HG02759 (cell line): ENCODE measurements at regions not wholly inside any gene's neighbourhood (a gene's known extent, or its start where the extent isn't known, plus 50 kb on each side); places are given as distances from the start of the nearest gene placed in this dataset.
"Not testable (repeated sequence)": the region's sequence is repeated elsewhere in the genome, so short reads cannot be mapped to it uniquely, and the experiment has no call there.

ENCODE experiments used
- ATAC-seq: cut with Tn5 transposase; IDR thresholded peaks from one replicate; pipeline ENCODE4 v1.9.1; 2021; ENCODE audit warnings: mild to moderate bottlenecking, moderate library complexity; ENCODE audit not compliant: unreplicated experiment

DNA sequence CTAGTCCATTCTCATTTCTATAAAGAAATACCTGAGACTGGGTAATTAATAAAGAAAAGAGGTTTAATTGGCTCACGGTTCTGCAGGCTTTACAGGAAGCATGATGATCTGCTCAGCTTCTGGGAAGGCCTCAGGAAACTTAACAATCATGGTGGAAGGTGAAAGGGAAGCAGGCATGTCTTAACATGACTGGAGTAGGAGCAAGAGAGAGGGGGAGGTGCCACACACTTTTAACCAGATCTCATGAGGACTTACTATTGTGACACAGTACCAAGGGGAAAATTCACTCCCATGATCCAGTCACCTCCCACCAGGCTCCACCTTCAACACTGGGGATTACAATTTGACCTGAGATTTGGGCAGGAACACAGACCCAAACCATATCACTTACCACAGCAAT is 310.1 kb downstream of the SH3GL2 start:
- not testable (repeated sequence) for ATAC-seq

DNA sequence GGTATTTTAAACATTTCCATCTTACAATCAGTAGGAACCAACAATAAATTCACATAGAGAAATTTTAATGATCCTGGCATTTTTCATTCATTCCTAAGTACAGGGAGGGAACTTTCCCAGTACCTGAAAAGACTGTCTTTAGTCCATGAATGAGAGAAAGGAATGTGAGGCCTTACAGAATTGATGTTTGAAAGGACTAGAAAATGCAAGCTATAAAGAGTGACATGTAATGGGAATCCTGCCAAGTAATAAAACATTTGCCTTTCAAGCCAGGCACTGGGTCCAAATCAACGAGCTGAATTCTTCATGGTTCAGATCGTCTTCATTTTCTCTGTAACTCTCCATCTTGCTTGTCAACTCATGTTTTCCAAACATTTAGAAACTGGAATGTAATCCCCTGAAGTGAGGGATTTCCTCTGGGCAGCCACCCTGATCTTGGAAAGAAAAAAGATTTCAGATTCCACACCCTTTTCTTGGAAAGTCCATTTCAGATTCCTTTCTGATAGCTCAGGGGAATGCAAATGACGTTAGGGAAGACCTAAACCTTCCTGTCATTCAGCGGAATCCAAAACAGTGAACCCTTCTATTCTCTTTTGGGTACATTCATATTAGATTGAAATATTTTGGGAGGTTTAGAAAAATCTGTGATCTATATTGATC is 315.8 kb downstream of the SH3GL2 start:
- ATAC-seq: no peak

DNA sequence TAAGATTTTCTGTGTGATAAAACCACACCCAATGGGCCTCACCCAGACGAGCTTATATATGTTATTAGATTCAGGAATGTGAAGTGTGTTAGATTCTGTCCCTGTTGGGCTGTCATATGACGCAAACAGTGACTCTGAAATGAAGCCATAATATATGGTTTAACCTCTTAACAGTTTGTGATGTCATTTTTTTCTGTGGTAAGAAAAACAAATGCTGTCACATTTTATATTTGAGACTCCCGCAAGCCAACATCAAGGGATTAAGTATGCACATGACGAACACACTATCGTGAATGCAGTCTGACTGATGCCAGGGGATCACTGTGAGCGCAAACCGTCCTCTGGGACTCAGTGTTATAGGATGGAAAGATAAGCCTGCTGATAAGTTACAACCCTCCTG is 321.7 kb downstream of the SH3GL2 start:
- ATAC-seq: no peak

DNA sequence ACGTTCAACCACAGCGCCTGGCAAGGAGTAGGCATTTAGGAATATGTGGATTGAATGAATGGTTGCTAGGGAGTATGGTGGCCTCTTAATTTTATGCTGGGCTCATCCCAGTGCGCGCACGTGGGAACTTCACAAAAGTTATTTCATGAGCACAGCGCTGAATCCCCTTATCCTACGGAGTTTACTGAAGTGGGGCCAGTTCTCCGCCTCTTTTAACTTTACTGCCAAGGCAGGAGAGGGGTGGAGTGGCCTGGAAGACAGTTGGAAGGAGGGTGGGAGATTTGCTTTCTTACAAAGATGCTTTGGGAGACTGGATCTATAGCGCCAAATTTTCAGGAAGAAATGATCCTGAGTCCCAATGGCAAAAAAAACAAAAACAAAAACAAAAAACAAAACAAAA is 326.5 kb downstream of the SH3GL2 start:
- no peak for ATAC-seq

DNA sequence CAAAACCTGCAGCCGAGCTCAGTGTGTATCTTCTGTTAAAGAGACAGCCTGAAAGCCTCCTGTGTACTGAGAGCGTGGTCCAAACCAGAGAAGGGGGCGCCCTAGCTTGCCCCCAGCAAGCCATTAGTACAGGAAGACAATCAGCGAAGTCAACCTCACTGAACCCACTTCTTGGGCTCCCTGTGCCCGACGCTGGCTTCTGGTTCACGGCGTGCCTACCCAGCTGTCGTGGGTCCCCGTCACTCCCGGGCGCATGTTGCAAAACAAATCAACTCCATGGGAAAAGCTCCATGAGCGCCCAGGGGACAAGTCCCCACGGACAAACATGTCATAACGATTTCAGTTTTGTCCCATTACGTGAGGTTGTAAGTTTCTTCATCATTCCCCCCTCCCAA is 326.9 kb downstream of the SH3GL2 start:
- ATAC-seq: no peak

DNA sequence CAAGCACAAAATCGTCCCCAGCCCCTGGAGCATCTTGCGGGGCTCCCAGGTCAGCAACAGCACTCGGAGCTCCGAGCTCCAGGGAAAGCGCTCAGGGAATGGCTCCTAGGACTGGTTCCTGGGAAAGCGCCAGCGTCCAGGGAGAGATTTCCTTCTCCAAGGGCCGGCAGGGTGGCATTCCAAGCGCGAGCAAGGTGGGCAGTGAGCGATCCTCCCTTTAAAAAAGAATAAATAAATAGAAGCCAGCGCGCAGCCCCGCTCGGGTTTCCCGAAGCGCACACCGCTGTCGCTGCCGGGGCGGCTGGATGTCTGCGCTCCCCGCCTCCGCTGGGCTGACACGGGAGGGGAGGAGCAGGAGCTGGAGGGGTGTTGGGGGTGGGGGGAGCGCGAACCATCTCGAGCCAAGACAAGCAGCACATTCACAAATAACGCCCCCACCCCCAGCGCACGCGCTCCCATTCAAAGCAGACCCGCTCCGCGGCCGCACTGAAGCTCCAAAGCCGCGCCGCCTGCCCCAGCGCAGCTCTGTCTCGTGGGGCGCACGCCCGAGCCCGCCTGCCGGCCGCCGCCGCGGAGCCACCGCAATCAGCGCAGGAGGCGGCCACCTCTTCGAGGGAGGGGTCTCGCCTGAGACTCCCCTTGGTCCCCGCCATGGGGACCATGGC is 327.4 kb downstream of the SH3GL2 start:
- no peak for ATAC-seq

DNA sequence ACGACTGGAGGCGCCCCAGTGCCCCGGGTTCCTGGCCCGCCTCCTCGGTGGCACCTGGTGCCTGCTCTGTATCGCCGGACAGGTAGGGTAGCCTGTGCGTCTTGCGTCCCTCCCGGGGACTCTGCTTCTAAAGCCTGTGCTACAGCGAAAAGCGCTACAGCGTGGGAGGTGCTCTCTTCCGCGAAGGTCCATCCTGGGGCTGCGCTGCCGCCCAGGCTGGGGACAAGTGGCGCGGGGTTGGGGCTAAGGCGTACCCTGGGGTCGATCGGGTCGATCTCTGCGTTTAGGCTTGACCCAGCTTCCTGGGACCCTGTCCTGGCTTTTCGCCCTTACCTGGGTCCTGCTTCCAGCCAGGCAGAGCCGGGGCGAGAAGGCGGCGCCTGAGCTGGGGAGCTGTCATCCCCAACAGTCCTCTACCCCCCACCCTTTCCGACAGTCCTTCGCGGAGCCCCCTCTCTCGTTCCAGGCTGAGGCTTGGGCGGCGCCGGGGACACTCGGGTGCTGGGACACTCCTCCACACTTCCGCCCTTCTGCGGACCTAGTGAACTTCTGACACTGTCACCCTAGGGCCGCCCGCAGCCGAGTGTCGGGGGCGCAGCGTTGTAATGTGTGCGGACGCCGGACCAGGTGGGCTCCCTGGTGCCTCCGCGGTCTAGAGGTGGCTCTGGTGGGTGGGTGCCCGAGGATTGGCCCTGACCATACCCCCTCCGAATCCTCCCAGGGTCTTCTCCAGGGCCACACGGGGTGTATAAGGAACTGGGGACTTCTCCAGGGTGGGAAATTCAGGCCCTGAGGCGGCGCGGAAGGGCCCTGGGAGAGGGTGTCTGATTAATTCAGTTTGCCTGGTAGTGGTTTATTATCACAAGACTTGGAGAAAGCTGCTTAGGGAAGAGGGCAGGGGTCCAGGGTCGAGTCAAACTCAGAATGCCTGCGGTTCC is 328.2 kb downstream of the SH3GL2 start:
- no peak for ATAC-seq

DNA sequence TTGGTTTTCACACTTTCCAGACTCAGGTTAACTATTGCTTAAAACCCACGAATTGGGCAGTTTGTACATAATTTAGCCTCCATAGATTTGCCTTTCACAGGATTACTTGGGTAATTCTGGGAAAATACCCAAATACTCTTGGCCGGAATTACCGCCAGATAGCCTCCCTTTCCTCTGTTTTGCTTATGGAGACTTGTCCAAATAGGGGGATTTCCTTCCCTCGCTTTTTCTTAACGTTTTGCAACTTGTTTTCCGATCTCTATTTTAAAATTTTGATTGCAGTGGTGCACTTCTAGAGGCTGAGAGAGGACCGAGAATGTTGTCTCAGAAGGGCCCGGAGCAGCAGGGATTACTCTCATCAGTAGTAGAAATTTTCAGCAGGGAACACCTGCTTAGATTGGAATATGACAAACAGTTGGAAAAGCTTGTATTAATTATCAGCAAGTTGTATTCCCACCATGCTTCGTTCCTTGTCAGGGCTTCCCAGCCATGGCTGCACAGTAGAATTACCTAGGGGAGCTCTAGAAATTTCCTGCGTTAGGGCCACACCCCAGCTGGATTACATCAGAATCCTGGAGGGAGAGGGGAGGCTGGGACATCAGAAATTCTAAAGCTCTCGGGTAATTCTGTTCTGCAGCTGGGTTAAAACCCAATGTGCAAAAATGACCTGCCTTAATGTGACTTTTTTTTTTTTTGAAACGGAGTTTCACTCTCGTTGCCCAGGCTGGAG is 329.1 kb downstream of the SH3GL2 start:
- ATAC-seq: no peak

DNA sequence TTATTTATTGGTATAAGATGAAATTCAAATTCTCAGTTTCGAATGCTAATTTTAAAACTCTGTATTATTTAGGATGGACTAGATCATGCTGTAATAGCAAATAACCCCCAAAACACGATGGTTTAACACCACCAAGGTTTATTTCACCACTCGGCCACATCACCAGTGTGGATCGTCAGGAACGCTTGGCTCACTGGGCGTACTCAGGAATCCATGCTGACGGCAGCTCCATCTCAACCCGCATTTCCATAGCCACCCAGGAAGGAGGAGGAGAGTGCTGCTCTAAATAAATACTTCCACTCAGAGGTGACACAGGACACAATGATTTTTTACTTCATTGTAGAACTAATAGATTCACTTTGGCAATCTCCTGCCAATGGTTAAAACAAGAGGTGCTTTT is 347.4 kb downstream of the SH3GL2 start:
- ATAC-seq: no peak

DNA sequence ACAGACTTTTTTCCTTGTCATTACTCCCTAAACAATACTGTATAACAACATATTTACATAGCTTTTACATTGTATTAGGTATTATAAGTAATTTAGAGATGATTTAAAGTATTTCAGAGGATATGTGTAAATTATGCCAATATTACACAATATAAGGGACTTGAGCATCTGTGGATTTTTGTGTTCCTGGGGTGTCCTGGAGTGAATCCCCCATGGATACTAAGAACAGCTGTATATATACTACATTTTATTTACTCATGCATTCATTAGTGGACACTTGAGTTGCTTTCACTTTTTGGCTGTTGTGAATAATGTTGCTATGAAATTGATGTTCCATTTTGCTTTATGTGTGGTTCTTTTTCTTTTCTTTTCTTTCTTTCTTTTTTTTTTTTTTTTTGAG is 348.8 kb downstream of the SH3GL2 start:
- ATAC-seq: no peak

DNA sequence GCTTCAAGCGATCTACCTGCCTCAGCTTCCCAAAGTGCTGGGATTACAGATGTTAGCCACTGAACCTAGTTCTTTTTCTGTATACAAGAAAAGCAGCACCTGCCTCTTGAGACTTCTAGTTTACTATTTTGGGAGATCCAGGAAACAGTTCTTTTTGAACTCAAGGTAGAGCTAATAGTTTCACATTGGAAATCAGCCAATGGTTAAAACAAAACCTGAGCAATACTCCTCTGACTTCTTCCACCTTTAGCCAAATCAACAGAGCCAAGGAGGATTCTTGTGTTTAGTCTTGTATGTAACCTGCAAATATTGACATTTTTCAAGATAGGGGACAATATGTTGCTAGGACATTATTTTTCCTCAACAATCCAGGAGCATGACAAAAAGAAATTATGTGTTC is 349.4 kb downstream of the SH3GL2 start:
- ATAC-seq: no peak

DNA sequence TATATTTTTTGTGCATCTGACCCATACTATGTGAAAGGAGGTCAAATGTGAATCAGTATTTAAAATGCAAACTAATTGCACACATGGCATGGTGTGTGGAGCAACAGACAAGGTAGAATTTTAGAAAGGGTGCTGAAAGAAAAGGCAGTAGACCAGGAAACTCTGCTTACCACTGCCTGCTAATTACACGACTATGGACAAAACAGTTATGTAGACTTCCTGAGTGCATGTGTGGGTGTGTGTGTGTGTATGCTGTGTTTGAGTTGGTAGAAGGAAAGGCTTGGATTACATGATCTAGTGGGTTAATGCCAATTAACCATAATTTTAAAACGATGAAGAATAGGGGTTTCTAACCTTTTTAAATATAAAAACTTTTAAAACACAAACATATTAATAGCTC is 349.9 kb downstream of the SH3GL2 start:
- ATAC-seq: no peak

DNA sequence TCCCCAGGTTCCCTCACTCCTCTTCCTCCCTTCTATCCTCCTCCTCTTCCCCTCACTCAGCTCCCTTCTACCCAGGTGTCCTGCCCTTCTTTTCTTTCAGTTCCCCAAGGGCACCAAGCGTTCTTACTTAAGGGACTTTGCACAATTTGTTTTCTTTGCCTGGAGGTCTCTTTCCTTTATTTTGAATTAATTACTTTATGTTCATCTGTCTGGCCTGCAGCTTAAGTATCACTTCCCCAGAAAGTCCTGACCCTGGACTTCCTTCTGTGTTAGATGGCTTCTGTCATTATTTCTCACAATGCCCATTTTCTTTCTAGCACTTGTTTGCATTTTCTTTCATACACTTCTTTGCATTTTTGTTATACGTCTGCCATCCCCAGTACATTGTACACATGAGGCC is 350.6 kb downstream of the SH3GL2 start:
- ATAC-seq: no peak

DNA sequence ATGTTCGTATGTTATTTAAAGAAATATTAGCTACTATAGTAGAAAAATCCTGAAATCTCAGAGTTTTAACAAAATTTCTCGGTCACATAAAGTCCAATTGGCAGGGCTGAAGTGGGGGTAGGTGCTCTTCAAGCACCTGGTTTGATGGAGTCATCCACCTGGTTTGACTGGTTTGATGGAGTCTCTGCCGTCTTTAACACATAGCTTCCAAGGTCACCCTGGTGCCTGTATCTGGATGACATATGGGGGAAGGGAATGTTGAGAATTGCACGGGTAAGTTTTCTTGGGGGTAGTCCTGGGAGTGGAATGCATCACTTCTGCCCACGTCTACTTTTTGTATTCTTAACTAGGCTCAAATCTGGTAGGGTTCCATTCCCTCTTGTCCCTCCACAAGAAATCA is 351.2 kb downstream of the SH3GL2 start:
- ATAC-seq: no peak

DNA sequence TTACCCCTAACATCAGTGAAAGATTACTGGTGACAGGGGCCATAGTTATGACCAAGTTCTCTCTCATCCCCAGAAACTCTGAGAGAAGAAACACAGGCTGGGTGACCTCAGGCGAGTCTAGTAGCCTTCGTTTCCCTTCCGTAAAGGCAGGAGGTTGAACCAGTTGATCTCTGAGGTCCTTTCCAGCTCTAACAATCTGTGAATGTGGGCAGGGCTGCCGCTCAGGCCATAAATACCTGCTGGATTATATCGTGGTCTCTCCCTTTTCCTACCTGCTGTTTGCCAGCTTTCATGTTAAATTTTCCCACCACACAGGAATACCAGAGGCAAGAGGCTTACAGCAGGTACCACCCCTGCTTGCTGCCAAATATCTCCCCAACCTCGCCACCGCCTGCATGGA is 357.5 kb downstream of the SH3GL2 start:
- ATAC-seq: no peak

DNA sequence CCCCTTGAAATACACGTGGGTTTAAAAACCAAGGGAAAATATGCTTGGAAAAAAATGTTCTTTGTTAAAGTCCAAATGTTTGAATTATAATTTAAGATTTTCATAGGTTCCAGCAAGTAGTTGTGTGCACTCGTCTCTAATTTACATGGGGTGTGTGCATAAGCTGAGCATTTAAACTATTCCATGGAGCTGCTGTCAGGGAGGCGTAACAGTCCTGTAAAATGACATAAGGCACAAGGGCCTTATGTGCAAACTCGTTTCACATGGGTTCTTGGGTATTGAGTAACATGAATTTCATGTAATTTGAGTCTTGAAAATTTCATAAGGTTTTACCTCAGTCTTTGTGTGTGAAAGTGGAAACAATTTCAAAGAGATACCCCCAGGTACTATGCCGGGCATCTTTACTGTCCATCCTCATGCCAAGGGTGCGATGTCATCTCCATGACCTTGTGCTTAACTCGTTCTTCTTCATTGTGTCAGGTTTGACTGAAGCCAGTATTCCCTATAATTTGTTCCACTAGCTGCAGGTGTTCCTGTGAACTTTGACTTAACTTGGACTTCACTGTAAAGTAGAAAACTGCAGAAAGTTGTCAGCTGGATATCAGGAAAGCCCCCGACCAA is 359.3 kb downstream of the SH3GL2 start:
- no peak for ATAC-seq

DNA sequence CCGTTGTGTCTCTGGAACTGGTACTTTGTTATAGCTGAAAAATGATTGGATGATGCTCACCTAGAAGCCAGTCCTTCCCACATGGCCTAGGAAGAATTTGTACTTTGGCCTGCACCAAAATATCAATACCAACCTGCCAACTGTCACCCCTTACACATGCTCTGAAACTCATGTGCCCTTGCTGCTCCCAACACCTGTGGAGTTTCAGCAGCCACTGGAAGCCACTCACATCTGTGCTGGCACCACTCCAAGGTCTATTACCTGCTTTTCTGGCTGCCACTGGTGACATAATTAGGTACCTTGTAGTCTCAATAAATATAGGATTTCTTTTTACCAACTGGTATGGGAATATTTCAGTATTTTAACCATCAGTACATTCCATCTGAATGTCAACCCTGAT is 363.6 kb downstream of the SH3GL2 start:
- no peak for ATAC-seq

DNA sequence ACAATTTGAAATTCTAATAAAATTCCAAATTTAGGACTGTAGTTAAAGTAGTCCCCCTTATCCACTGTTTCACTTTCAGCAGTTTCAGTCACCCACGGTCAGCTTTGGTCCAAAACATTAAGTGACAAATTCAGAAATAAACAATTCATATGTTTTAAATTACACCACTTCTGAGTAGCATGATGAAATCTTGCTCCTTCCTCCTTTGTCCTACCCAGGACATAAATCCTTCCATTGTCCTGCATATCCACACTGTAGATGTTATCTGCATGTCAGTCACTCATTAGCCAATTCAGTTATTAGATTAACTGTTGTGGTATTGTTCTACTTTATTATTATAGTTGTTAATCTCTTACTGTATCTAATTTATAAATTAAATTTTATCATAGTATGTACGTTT is 376.5 kb downstream of the SH3GL2 start:
- ATAC-seq: no peak

DNA sequence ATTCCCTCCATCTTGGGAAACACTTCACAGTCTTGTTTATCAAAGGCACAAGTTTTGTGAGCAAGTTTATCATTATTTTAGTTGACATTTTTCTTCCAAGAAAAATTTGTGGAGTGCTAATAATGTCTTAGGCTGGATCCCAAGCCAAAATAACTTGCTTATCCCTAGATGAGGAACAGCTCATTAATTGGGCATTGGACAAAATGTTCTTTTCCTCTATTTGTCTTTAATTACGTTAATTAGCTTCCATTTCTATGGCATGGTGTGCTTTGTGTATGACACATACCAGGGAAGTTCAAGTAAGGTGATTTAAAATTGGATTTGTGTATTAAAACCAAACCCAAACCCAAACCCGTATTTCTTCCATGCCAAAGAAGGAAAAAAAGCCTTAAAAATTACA is 379.5 kb downstream of the SH3GL2 start:
- ATAC-seq: no peak

DNA sequence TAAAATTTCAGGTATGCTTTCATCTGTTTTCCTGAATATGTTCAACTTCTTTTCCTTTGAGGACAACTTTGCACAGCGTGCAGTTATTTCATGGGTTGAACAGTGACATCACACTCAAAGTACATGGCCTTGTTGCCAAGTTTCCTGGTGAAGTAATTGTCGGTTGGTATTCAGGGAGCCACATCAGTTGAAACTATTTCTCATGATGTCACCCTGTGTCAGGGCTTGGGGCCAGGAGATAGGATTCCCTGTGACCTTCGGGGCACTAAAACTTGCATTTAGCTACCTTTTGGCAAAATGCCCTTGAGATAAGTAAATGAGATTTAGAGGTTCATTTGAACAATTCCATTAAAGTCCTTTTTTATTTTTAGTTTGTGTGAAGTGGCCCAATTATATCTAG is 383.9 kb downstream of the SH3GL2 start:
- no peak for ATAC-seq

DNA sequence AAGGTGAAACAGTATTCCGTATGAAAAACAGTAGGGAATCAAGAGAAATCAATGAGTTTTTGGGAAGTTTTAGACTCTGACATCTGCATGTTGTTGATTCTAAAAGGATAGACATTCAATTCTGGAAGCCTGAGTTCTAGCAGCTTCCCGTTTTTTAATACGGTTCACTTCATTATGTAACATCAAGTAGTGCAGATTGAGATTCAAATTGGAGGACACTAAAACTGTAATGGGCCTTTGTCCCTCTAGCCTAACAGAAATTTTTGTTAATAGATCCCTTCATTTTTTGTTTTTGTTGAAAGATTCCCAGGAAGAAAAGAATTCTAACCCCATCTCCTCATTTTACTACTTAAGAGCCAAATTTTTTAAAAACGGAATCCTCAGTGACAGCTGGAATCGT is 384.6 kb downstream of the SH3GL2 start:
- no peak for ATAC-seq
